HG03354 (cell line): ENCODE measurements at regions not wholly inside any gene's neighbourhood (a gene's known extent, or its start where the extent isn't known, plus 50 kb on each side); places are given as distances from the start of the nearest gene placed in this dataset.
A peak's percentile ranks its signal among the peaks of the same experiment; 100 is the strongest.
"Not testable (repeated sequence)": the region's sequence is repeated elsewhere in the genome, so short reads cannot be mapped to it uniquely, and the experiment has no call there.

ENCODE experiments used
- ATAC-seq: cut with Tn5 transposase; IDR thresholded peaks from one replicate; pipeline ENCODE4 v1.9.1; 2021; ENCODE audit warnings: mild to moderate bottlenecking; ENCODE audit not compliant: unreplicated experiment, poor library complexity, severe bottlenecking

GRCh38 chr14:105741707-105742530 lies 215.5 kb downstream of the TMEM121 start:
- not testable (repeated sequence) for ATAC-seq

GRCh38 chr14:105742531-105742848 lies 216.1 kb downstream of the TMEM121 start:
- ATAC-seq = no peak

- ATAC-seq = not testable (repeated sequence)
Measured at GRCh38 chr14:105742904-105743701, 216.7 kb downstream of the TMEM121 start.

- not testable (repeated sequence) for ATAC-seq
Measured at GRCh38 chr14:105744213-105744787, 217.9 kb downstream of the TMEM121 start.

- no peak for ATAC-seq
Measured at GRCh38 chr14:105745433-105746123, 219.2 kb downstream of the TMEM121 start.

GRCh38 chr14:105746124-105746514 lies 219.7 kb downstream of the TMEM121 start:
- ATAC-seq = no peak

- not testable (repeated sequence) for ATAC-seq
Measured at GRCh38 chr14:105746800-105747502, 220.6 kb downstream of the TMEM121 start.

- ATAC-seq = peak; percentile 63
Measured at GRCh38 chr14:105747503-105748203, 221.3 kb downstream of the TMEM121 start.

- ATAC-seq = peak; percentile 42
Measured at GRCh38 chr14:105748204-105748578, 221.8 kb downstream of the TMEM121 start.

- not testable (repeated sequence) for ATAC-seq
Measured at GRCh38 chr14:105748710-105749109, 222.3 kb downstream of the TMEM121 start.

- ATAC-seq = not testable (repeated sequence)
Measured at GRCh38 chr14:105749870-105750541, 223.6 kb downstream of the TMEM121 start.

GRCh38 chr14:105751291-105751751 lies 224.9 kb downstream of the TMEM121 start:
- ATAC-seq = not testable (repeated sequence)

GRCh38 chr14:105752420-105752819 lies 226.0 kb downstream of the TMEM121 start:
- not testable (repeated sequence) for ATAC-seq

- no peak for ATAC-seq
Measured at GRCh38 chr14:105760691-105761344, 234.4 kb downstream of the TMEM121 start.

- ATAC-seq = not testable (repeated sequence)
Measured at GRCh38 chr14:105761345-105761740, 235.0 kb downstream of the TMEM121 start.

GRCh38 chr14:105761842-105762241 lies 235.5 kb downstream of the TMEM121 start:
- no peak for ATAC-seq

GRCh38 chr14:105762262-105762661 lies 235.9 kb downstream of the TMEM121 start:
- ATAC-seq = not testable (repeated sequence)
